ENCODE measurements at regions not wholly inside any gene's neighbourhood (a gene's known extent, or its start where the extent isn't known, plus 50 kb on each side); places are given as distances from the start of the nearest gene placed in this dataset.

- TF ChIP-seq CTCF (IDR thresholded peaks at IDR 0.05; ENCODE audit: low read depth, low read length, missing input control) (no peak), ZBTB33 (IDR thresholded peaks at IDR 0.05) (no peak), RXRA (IDR thresholded peaks at IDR 0.05) (no peak), TAF1 (conservative IDR thresholded peaks at IDR 0.05) (no peak), SP1 (IDR thresholded peaks at IDR 0.05) (no peak), JUND (IDR thresholded peaks at IDR 0.05) (no peak), MAX (IDR thresholded peaks at IDR 0.05) (no peak), RAD21 (IDR thresholded peaks at IDR 0.05) (no peak), REST (IDR thresholded peaks at IDR 0.05) (no peak), EGR1 (IDR thresholded peaks at IDR 0.05; ENCODE audit: low read depth in 2 of 2) (no peak), ATF3 (IDR thresholded peaks at IDR 0.05) (no peak), GABPA (IDR thresholded peaks at IDR 0.05 in 1 of 2, conservative IDR thresholded peaks at IDR 0.05 in 1 of 2) (no peak)
Measured at GRCh38 chr12:13367973-13368372, 171.4 kb downstream of the EMP1 start.

All from liver (tissue), 3 donors.